ENCODE measurements at regions not wholly inside any gene's neighbourhood (a gene's known extent, or its start where the extent isn't known, plus 50 kb on each side); places are given as distances from the start of the nearest gene placed in this dataset.

GRCh38 chr7:67306331-67306730 lies 309.7 kb downstream of the TYW1 start:
- TF ChIP-seq CTCF (IDR thresholded peaks at IDR 0.05; ENCODE audit: borderline replicate concordance, extremely low read depth, low read length, poor library complexity, severe bottlenecking) = no peak
- TF ChIP-seq EZH2 (IDR thresholded peaks at IDR 0.05; ENCODE audit: borderline replicate concordance, low read depth, low read length, severe bottlenecking) = no peak

All from DND-41 (cell line).